PFSK-1 (cell line): ENCODE measurements at regions not wholly inside any gene's neighbourhood (a gene's known extent, or its start where the extent isn't known, plus 50 kb on each side); places are given as distances from the start of the nearest gene placed in this dataset.

Experiments used
- POLR2AphosphoS5 ChIP-seq: IDR thresholded peaks from 2 replicates; pipeline ENCODE4 v1.6.1; 2012; ENCODE audit warnings: low read depth, mild to moderate bottlenecking, control low read depth, low read length, moderate library complexity
- REST ChIP-seq, 2 experiments: IDR thresholded peaks; 2 replicates each; pipeline versions ENCODE4 v1.6.1 to v1.8.0; 2011 to 2012; ENCODE audit warnings: low read depth in 2 of 2, low read length in 2 of 2, control low read depth in 1 of 2, inconsistent platforms in 1 of 2, mild to moderate bottlenecking in 1 of 2, moderate library complexity in 1 of 2; ENCODE audit not compliant: insufficient read depth in 1 of 2
- SIN3A ChIP-seq: IDR thresholded peaks from 2 replicates; pipeline ENCODE4 v1.6.1; 2012; ENCODE audit warnings: mild to moderate bottlenecking, low read length, moderate library complexity, borderline replicate concordance; ENCODE audit not compliant: insufficient read depth
- TAF1 ChIP-seq: IDR thresholded peaks from 2 replicates; pipeline ENCODE4 v1.6.1; 2012; ENCODE audit warnings: low read length, control low read depth, borderline replicate concordance; ENCODE audit not compliant: insufficient read depth

DNA sequence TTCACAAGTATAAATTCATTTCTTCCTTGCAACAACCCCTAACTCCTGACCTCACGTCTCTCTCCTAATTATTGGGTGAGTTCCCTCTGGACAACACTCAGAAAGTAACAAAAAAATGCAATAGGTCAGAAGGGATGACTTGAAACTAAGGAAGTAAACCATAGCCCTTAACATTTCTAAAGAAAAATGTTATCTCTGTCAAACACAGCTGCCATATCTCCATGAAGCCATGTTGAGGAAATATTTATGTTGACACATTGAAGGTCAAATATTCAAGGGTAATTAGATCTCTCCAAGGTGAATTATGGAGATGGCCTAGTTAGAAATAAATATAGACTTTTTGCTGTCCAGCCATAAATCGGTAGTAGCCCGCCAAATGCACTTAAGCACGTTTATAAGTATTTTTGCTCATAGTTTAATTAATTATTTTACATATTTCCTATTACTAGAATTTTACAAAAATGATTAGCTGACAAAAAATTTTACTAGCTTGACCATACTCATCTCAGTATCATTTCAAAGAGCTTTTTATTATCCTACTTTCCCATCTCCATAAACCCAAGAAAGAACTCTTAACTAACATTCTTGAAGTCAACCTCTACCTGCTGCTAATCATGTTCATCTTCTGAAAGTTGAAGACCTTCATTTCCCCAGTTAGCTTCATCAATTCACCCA is 160.1 kb upstream of the PKN2 start:
- no peak for TF ChIP-seq POLR2AphosphoS5
- no peak for TF ChIP-seq TAF1
- no peak for TF ChIP-seq SIN3A
- TF ChIP-seq REST (IDR thresholded peaks at IDR 0.05; ENCODE audit: insufficient read depth in 1 of 2, low read depth in 2 of 2, low read length in 2 of 2) = no peak
